Smooth muscle cell (in vitro differentiated cells): ENCODE measurements at regions not wholly inside any gene's neighbourhood (a gene's known extent, or its start where the extent isn't known, plus 50 kb on each side); places are given as distances from the start of the nearest gene placed in this dataset.

Source experiments
- DNase-seq: peaks from one replicate; lab custom pipeline; 2025; ENCODE audit not compliant: unreplicated experiment; lab: John Stamatoyannopoulos, UW
- H2AFZ ChIP-seq: fragments of 200-600 bp; sonication (generic); 2 replicates; pipeline ENCODE4 v1.6.0; 2016; ENCODE audit warnings: antibody characterized with exemption, low read depth, mild to moderate bottlenecking
- H3F3A ChIP-seq: fragments of 200-600 bp; sonication (generic); 2 replicates; pipeline ENCODE4 v1.6.0; 2017; ENCODE audit warnings: antibody characterized with exemption, low read depth
- H3K27ac ChIP-seq: fragments of 200-600 bp; sonication (generic); 2 replicates; pipeline ENCODE4 v1.5.1; 2016; ENCODE audit warnings: low read depth, mild to moderate bottlenecking
- H3K27me3 ChIP-seq: fragments of 200-600 bp; sonication (generic); 2 replicates; pipeline ENCODE4 v1.6.1; 2016; ENCODE audit warnings: low read depth, mild to moderate bottlenecking
- H3K36me3 ChIP-seq: fragments of 200-600 bp; sonication (generic); 2 replicates; pipeline ENCODE4 v1.5.1; 2016; ENCODE audit warnings: low read depth
- H3K4me1 ChIP-seq: fragments of 200-600 bp; sonication (generic); 2 replicates; pipeline ENCODE4 v1.5.1; 2016; ENCODE audit warnings: low read depth
- H3K4me2 ChIP-seq: fragments of 200-600 bp; sonication (generic); 2 replicates; pipeline ENCODE4 v1.6.0; 2016; ENCODE audit warnings: mild to moderate bottlenecking
- H3K4me3 ChIP-seq: fragments of 200-600 bp; sonication (generic); 2 replicates; pipeline ENCODE4 v1.5.1; 2016; ENCODE audit warnings: mild to moderate bottlenecking
- H3K79me2 ChIP-seq: fragments of 200-600 bp; sonication (generic); 2 replicates; pipeline ENCODE4 v1.6.0; 2016; ENCODE audit warnings: low read depth, mild to moderate bottlenecking
- H3K9ac ChIP-seq: fragments of 200-600 bp; sonication (generic); 2 replicates; pipeline ENCODE4 v1.6.0; 2016; ENCODE audit warnings: low read depth
- H3K9me3 ChIP-seq: fragments of 200-600 bp; sonication (generic); replicated peaks from 2 replicates; pipeline ENCODE4 v1.5.1; 2016; ENCODE audit warnings: low read depth
- H4K20me1 ChIP-seq: fragments of 200-600 bp; sonication (generic); 2 replicates; pipeline ENCODE4 v1.6.0; 2016; ENCODE audit warnings: low read depth
- WGBS: methylation state at CpG from one replicate; pipeline ENCODE4 v1.1.7; 2016; ENCODE audit warnings: low lambda C conversion rate; 5-methylcytosine and 5-hydroxymethylcytosine counted together
- TF ChIP-seq, protein P1 (sequence below): fragments of 200-600 bp; sonication (generic); IDR thresholded peaks from 2 replicates; pipeline ENCODE4 v1.5.1; 2017; ENCODE audit warnings: borderline replicate concordance, mild to moderate bottlenecking, antibody characterized with exemption; ENCODE audit not compliant: insufficient read depth, poor library complexity, severe bottlenecking

DNA sequence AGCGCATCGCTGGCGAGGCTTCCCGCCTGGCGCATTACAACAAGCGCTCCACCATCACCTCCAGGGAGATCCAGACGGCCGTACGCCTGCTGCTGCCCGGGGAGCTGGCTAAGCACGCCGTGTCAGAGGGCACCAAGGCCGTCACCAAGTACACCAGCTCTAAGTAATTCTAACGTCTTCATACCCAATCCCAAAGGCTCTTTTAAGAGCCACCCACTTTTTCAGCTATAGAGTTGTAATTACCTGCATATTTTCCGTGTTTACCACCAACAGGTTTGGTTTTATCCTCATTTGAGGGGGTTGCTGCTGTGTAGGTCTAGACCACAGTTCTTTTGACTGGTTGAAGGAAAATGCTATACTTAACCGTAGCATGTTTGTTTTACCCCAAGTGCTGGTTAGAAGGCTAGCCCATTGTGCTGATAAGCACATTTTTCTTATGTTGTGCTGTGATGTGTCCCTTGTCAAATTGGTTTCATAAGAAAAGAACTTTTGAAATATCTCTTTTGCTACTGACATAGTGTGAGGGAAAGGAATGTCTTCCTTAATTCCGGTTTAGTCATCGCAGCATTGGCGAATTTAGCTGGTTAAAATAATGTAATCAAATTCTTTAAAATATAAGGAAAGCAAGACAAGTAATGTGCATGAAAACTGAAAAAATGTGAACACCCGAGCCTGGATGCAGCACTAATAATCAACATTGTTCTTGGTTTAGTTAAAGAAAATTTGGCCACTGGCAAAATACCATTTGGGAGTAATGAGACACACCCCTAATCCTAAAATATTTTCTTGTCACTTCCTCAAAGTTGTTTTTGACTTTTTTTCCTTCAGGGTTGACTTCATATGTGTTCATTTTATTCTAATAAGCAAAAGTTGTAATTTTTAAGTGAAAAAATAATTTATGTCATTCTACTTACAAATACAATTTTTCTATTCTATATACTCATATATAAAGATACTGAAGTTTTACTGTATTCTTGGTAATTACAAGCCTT, 112.8 kb downstream of the HFE start:
- H3K79me2 ChIP-seq: peaks cover 3% of the 10 kb centered on the region

DNA sequence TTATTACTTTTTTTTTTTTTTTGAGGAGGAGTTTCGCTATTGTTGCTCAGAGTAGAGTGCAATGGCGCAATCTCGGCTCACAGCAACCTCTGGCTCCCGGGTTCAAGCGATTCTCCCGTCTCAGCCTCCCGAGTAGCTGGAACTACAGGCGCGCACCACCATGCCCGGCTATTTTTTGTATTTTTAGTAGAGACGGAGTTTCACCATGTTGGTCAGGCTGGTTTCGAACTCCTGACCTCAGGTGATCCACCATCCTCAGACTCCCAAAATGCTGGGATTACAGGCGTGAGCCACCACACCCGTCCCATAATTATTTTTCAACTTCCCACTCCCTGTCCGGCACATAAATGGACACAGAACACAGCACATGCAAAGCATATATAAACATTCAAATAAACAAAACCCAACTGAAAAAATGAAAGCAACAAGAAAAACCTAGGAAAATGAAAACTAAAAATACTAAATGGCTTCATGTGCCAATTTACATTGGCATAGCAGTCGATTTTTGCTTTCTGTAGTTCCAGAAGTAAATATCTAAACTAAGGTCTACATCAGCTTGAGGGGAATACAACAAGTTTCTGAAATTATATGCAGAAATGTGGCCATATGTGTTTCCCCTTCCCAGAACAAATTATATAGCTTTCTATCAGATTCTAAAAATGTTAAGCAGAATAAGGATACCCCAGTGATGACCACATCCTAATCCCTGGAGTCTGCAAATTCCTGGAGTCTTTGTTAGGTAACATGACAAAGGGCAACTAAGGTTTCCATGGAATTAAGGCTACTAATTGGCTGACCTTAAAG, 113.9 kb downstream of the HFE start:
- no peaks in the 10 kb centered on the region for H3K27me3 ChIP-seq
- no peaks in the 10 kb centered on the region for H3K36me3 ChIP-seq
- H3K4me1 ChIP-seq: peaks cover 24% of the 10 kb centered on the region
- no peak overlapping the region for H3K27ac ChIP-seq
- no peaks in the 10 kb centered on the region for H3K9me3 ChIP-seq
- H2AFZ ChIP-seq: no peak overlapping the region
- no peaks in the 10 kb centered on the region for H3K79me2 ChIP-seq
- H3K4me2 ChIP-seq: no peak overlapping the region
- TF ChIP-seq, protein P1, sequence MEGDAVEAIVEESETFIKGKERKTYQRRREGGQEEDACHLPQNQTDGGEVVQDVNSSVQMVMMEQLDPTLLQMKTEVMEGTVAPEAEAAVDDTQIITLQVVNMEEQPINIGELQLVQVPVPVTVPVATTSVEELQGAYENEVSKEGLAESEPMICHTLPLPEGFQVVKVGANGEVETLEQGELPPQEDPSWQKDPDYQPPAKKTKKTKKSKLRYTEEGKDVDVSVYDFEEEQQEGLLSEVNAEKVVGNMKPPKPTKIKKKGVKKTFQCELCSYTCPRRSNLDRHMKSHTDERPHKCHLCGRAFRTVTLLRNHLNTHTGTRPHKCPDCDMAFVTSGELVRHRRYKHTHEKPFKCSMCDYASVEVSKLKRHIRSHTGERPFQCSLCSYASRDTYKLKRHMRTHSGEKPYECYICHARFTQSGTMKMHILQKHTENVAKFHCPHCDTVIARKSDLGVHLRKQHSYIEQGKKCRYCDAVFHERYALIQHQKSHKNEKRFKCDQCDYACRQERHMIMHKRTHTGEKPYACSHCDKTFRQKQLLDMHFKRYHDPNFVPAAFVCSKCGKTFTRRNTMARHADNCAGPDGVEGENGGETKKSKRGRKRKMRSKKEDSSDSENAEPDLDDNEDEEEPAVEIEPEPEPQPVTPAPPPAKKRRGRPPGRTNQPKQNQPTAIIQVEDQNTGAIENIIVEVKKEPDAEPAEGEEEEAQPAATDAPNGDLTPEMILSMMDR: no peak
- H3K4me3 ChIP-seq: no peak overlapping the region
- peaks cover 23% of the 10 kb centered on the region for H3F3A ChIP-seq
- H3K9ac ChIP-seq: no peak overlapping the region
- DNase-seq: no peak
- peaks cover 8% of the 10 kb centered on the region for H4K20me1 ChIP-seq
- WGBS: 96% methylated on average over 16 of the region's 16 CpGs

More for the DNA sequence above, 112.8 kb downstream of the HFE start:
- peaks cover 23% of the 10 kb centered on the region for H3F3A ChIP-seq
- H3K9me3 ChIP-seq: no peaks in the 10 kb centered on the region
- WGBS: 1% methylated on average over 19 of the region's 20 CpGs
- H2AFZ ChIP-seq: peak overlapping the region; percentile 25
- DNase-seq: no peak
- no peaks in the 10 kb centered on the region for H3K36me3 ChIP-seq
- H3K4me2 ChIP-seq: peak overlapping the region; percentile 92
- peaks cover 8% of the 10 kb centered on the region for H4K20me1 ChIP-seq
- TF ChIP-seq, protein P1: no peak
- peak overlapping the region; percentile 79 for H3K4me3 ChIP-seq
- H3K9ac ChIP-seq: peak overlapping the region; percentile 27
- no peaks in the 10 kb centered on the region for H3K27me3 ChIP-seq
- H3K4me1 ChIP-seq: peaks cover 23% of the 10 kb centered on the region
- H3K27ac ChIP-seq: peak overlapping the region; percentile 91

DNA sequence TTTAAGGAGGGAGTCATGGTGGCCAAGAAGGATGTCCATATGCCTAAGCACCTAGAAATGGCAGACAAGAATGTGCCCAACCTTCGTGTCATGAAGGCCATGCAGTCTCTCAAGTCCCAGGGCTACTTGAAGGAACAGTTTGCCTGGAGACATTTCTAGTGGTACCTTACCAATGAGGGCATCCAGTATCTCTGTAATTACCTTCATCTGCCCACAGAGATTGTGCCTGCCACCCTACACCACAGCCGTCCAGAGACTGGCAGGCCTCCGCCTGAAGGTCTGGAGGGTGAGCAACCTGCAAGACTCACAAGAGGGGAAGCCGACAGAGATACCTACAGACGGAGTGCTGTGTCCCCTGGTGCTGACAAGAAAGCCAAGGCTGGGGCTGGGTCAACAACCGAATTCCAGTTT, 115.0 kb downstream of the HFE start:
- TF ChIP-seq, protein P1: no peak
- Histone ChIP-seq H3K4me2 (no peak overlapping the region), H2AFZ (no peak overlapping the region), H3K4me3 (no peak overlapping the region), H4K20me1 (no peaks in the 10 kb centered on the region), H3K9me3 (no peaks in the 10 kb centered on the region), H3K79me2 (no peaks in the 10 kb centered on the region), H3F3A (peaks cover 23% of the 10 kb centered on the region), H3K9ac (no peak overlapping the region), H3K27ac (no peak overlapping the region), H3K36me3 (no peaks in the 10 kb centered on the region), H3K4me1 (peaks cover 32% of the 10 kb centered on the region), H3K27me3 (no peaks in the 10 kb centered on the region)
- DNase-seq: no peak
- WGBS: 86% methylated on average over 6 of the region's 6 CpGs
